Activated T-cell treated with anti-CD3 and anti-CD28 coated beads, Interleukin-2, amount 50 U/mL, for 1 hour (primary cell): ENCODE measurements at regions not wholly inside any gene's neighbourhood (a gene's known extent, or its start where the extent isn't known, plus 50 kb on each side); places are given as distances from the start of the nearest gene placed in this dataset.
"Not testable (repeated sequence)": the region's sequence is repeated elsewhere in the genome, so short reads cannot be mapped to it uniquely, and the experiment has no call there.

Experiments used
- DNase-seq: peaks from one replicate; pipeline ENCODE4 v3.0.0-alpha.2; 2020

GRCh38 chr6:9044426-9044825 lies 609.1 kb upstream of the SLC35B3 start:
- DNase-seq: no peak

GRCh38 chr6:9040718-9041117 lies 605.4 kb upstream of the SLC35B3 start:
- no peak for DNase-seq

- DNase-seq: no peak
These were observed 603.9 kb upstream of the SLC35B3 start for GRCh38 chr6:9039258-9039657.

- no peak for DNase-seq
These were observed 592.7 kb upstream of the SLC35B3 start for GRCh38 chr6:9028086-9028485.

- DNase-seq: no peak
These were observed 590.5 kb upstream of the SLC35B3 start for GRCh38 chr6:9025796-9026394.

- DNase-seq: no peak
These were observed 589.9 kb upstream of the SLC35B3 start for GRCh38 chr6:9025228-9025627.

- DNase-seq: not testable (repeated sequence)
These were observed 588.9 kb upstream of the SLC35B3 start for GRCh38 chr6:9024246-9024645.

GRCh38 chr6:9020001-9020400 lies 584.7 kb upstream of the SLC35B3 start:
- DNase-seq: no peak

GRCh38 chr6:9009931-9010330 lies 574.6 kb upstream of the SLC35B3 start:
- no peak for DNase-seq

GRCh38 chr6:9007027-9007426 lies 571.7 kb upstream of the SLC35B3 start:
- no peak for DNase-seq

- DNase-seq: no peak
These were observed 567.5 kb upstream of the SLC35B3 start for GRCh38 chr6:9002833-9003232.

GRCh38 chr6:8995156-8995555 lies 559.8 kb upstream of the SLC35B3 start:
- DNase-seq: no peak

- no peak for DNase-seq
These were observed 557.8 kb upstream of the SLC35B3 start for GRCh38 chr6:8993111-8993510.

- no peak for DNase-seq
These were observed 556.5 kb upstream of the SLC35B3 start for GRCh38 chr6:8991844-8992243.

- DNase-seq: no peak
These were observed 554.7 kb upstream of the SLC35B3 start for GRCh38 chr6:8990075-8990474.

GRCh38 chr6:8983202-8983688 lies 547.9 kb upstream of the SLC35B3 start:
- peak; percentile 47 for DNase-seq

- DNase-seq: no peak
These were observed 547.3 kb upstream of the SLC35B3 start for GRCh38 chr6:8982668-8983067.

- no peak for DNase-seq
These were observed 538.0 kb upstream of the SLC35B3 start for GRCh38 chr6:8973395-8973794.

GRCh38 chr6:8969747-8970146 lies 534.4 kb upstream of the SLC35B3 start:
- DNase-seq: no peak

- no peak for DNase-seq
These were observed 523.7 kb upstream of the SLC35B3 start for GRCh38 chr6:8958894-8959511.

- no peak for DNase-seq
These were observed 518.0 kb upstream of the SLC35B3 start for GRCh38 chr6:8953310-8953709.

- DNase-seq: no peak
These were observed 513.4 kb upstream of the SLC35B3 start for GRCh38 chr6:8948733-8949132.

- DNase-seq: no peak
These were observed 512.6 kb upstream of the SLC35B3 start for GRCh38 chr6:8947900-8948299.

- no peak for DNase-seq
These were observed 509.2 kb upstream of the SLC35B3 start for GRCh38 chr6:8944548-8944947.

GRCh38 chr6:8943073-8943472 lies 507.7 kb upstream of the SLC35B3 start:
- DNase-seq: no peak
